ENCODE measurements at regions not wholly inside any gene's neighbourhood (a gene's known extent, or its start where the extent isn't known, plus 50 kb on each side); places are given as distances from the start of the nearest gene placed in this dataset.

DNA sequence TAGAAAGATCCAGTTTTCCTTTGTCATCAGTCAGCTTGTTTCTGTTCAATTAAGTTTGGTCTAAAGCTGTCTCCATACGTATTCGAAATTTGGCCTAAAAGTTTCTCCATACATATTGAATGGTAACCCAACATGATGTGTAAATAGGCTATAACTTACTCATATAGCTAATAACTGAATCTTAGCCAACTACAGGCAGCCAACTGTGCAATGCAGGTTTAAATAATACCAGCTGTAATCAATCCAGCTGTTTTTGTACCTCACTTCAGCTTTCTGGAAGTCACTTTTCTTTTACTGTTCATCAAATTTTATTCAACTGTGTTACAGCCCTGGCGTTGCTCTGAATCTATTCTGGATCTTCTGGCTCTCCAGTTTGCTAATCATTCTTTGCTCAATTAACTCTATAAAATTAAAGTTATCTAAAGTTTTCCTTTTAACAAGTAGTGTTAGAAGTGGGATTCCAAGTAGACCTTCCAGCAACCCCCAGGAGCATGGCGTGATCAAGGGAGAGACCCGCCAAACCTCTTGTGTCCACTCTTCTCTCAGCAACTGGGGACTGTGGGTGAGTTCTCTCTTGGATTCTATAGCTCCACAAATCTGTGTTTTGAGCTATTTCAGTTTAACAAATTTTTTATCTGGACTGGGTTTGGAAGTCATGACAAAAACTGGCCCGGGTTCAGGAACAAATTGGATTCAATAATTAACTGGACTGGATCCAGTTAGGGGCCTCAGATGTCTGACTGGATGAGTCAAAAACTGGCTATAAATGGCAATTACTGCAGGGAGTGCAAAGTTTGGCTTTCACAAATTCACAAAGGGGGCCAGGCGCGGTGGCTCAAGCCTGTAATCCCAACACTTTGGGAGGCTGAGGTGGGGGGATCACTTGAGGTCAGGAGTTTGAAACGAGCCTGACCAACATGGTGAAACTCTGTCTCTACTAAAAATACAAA lies 329.7 kb upstream of the ST6GAL2 start:
- Histone ChIP-seq H3K4me3 (ENCODE audit: low read depth in 1 of 2, low read length in 2 of 2) (no peak overlapping the region), H3K9me3 (ENCODE audit: insufficient read depth, low read length, severe bottlenecking) (no peaks in the 10 kb centered on the region), H3K27me3 (ENCODE audit: insufficient read depth, low read length, poor library complexity) (no peaks in the 10 kb centered on the region), H3K4me2 (ENCODE audit: insufficient read depth, low read length) (no peak overlapping the region), H3K4me1 (ENCODE audit: insufficient read depth, low read length) (no peaks in the 10 kb centered on the region), H3K27ac (ENCODE audit: low read length) (no peak overlapping the region), H2AFZ (ENCODE audit: low read depth, low read length) (no peak overlapping the region), H3K36me3 (ENCODE audit: insufficient read depth, low read length) (no peaks in the 10 kb centered on the region), H4K20me1 (ENCODE audit: insufficient read depth, low read length) (no peaks in the 10 kb centered on the region), H3K9ac (ENCODE audit: low read depth, low read length) (no peak overlapping the region), H3K79me2 (ENCODE audit: insufficient read depth, low read length) (no peaks in the 10 kb centered on the region)
- DNase-seq (no peak), ATAC-seq (ENCODE audit: insufficient read depth, low read depth) (no peak)
- TF ChIP-seq, protein P1, sequence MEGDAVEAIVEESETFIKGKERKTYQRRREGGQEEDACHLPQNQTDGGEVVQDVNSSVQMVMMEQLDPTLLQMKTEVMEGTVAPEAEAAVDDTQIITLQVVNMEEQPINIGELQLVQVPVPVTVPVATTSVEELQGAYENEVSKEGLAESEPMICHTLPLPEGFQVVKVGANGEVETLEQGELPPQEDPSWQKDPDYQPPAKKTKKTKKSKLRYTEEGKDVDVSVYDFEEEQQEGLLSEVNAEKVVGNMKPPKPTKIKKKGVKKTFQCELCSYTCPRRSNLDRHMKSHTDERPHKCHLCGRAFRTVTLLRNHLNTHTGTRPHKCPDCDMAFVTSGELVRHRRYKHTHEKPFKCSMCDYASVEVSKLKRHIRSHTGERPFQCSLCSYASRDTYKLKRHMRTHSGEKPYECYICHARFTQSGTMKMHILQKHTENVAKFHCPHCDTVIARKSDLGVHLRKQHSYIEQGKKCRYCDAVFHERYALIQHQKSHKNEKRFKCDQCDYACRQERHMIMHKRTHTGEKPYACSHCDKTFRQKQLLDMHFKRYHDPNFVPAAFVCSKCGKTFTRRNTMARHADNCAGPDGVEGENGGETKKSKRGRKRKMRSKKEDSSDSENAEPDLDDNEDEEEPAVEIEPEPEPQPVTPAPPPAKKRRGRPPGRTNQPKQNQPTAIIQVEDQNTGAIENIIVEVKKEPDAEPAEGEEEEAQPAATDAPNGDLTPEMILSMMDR (IDR thresholded peaks at IDR 0.05; ENCODE audit: borderline replicate concordance, extremely low read depth, low read length, poor library complexity, severe bottlenecking) = no peak
- no peak for TF ChIP-seq EZH2 (IDR thresholded peaks at IDR 0.05; ENCODE audit: borderline replicate concordance, low read depth, low read length, severe bottlenecking)

DNA sequence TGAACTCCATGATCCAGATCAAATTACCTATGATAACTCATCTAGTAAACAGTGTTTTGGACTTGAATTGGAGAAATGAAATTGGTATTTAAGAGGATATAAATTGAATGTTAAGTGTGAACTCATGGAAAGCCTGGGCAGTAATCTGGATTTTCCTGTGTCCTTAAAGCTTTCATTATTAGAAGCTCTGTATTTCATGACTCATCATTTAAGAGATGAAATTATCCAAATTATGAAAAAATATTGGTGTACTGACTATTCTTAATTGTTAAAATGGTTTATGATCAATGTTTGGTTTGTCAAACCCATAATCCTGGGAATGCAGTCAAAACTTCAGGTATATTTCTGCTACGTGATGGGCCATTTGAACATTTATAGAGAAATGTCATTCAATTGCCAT lies 332.2 kb upstream of the ST6GAL2 start:
- Histone ChIP-seq H3K36me3 (ENCODE audit: insufficient read depth, low read length) (no peaks in the 10 kb centered on the region), H3K27ac (ENCODE audit: low read length) (no peak overlapping the region), H4K20me1 (ENCODE audit: insufficient read depth, low read length) (no peaks in the 10 kb centered on the region), H2AFZ (ENCODE audit: low read depth, low read length) (no peak overlapping the region), H3K4me3 (ENCODE audit: low read depth in 1 of 2, low read length in 2 of 2) (no peak overlapping the region), H3K4me2 (ENCODE audit: insufficient read depth, low read length) (no peak overlapping the region), H3K9me3 (ENCODE audit: insufficient read depth, low read length, severe bottlenecking) (no peaks in the 10 kb centered on the region), H3K79me2 (ENCODE audit: insufficient read depth, low read length) (no peaks in the 10 kb centered on the region), H3K4me1 (ENCODE audit: insufficient read depth, low read length) (no peaks in the 10 kb centered on the region), H3K9ac (ENCODE audit: low read depth, low read length) (no peak overlapping the region), H3K27me3 (ENCODE audit: insufficient read depth, low read length, poor library complexity) (no peaks in the 10 kb centered on the region)
- TF ChIP-seq EZH2 (IDR thresholded peaks at IDR 0.05; ENCODE audit: borderline replicate concordance, low read depth, low read length, severe bottlenecking) = no peak
- TF ChIP-seq, protein P1 (IDR thresholded peaks at IDR 0.05; ENCODE audit: borderline replicate concordance, extremely low read depth, low read length, poor library complexity, severe bottlenecking) = no peak
- no peak for ATAC-seq (ENCODE audit: insufficient read depth, low read depth)
- no peak for DNase-seq

DNA sequence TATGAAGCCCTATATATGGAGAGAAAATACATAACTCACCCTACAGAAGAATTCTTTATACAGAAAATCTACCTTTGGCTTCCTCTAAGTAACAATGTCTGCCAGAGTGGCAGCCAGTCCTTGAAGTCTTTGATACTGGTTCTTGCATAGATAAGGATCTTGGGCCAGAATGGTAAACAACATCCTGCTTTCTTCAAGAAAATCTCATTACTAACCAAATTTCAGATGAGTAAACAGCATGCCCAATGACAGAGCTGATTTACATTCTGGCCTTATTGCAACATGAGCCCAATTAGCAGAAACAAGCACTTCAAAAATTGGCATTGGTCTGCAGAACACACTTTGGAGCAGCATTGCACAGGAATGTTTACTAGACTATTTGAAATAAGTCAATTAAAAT lies 336.5 kb upstream of the ST6GAL2 start:
- ATAC-seq (ENCODE audit: insufficient read depth, low read depth) (no peak), DNase-seq (no peak)
- Histone ChIP-seq H3K79me2 (ENCODE audit: insufficient read depth, low read length) (no peaks in the 10 kb centered on the region), H3K4me3 (ENCODE audit: low read depth in 1 of 2, low read length in 2 of 2) (no peak overlapping the region), H3K9ac (ENCODE audit: low read depth, low read length) (no peak overlapping the region), H3K27ac (ENCODE audit: low read length) (no peak overlapping the region), H3K4me2 (ENCODE audit: insufficient read depth, low read length) (no peak overlapping the region), H2AFZ (ENCODE audit: low read depth, low read length) (no peak overlapping the region), H3K4me1 (ENCODE audit: insufficient read depth, low read length) (no peaks in the 10 kb centered on the region), H4K20me1 (ENCODE audit: insufficient read depth, low read length) (no peaks in the 10 kb centered on the region), H3K9me3 (ENCODE audit: insufficient read depth, low read length, severe bottlenecking) (no peaks in the 10 kb centered on the region), H3K36me3 (ENCODE audit: insufficient read depth, low read length) (no peaks in the 10 kb centered on the region), H3K27me3 (ENCODE audit: insufficient read depth, low read length, poor library complexity) (no peaks in the 10 kb centered on the region)
- TF ChIP-seq, protein P1 (IDR thresholded peaks at IDR 0.05; ENCODE audit: borderline replicate concordance, extremely low read depth, low read length, poor library complexity, severe bottlenecking) = no peak
- no peak for TF ChIP-seq EZH2 (IDR thresholded peaks at IDR 0.05; ENCODE audit: borderline replicate concordance, low read depth, low read length, severe bottlenecking)
